ENCODE measurements at regions not wholly inside any gene's neighbourhood (a gene's known extent, or its start where the extent isn't known, plus 50 kb on each side); places are given as distances from the start of the nearest gene placed in this dataset.

DNA sequence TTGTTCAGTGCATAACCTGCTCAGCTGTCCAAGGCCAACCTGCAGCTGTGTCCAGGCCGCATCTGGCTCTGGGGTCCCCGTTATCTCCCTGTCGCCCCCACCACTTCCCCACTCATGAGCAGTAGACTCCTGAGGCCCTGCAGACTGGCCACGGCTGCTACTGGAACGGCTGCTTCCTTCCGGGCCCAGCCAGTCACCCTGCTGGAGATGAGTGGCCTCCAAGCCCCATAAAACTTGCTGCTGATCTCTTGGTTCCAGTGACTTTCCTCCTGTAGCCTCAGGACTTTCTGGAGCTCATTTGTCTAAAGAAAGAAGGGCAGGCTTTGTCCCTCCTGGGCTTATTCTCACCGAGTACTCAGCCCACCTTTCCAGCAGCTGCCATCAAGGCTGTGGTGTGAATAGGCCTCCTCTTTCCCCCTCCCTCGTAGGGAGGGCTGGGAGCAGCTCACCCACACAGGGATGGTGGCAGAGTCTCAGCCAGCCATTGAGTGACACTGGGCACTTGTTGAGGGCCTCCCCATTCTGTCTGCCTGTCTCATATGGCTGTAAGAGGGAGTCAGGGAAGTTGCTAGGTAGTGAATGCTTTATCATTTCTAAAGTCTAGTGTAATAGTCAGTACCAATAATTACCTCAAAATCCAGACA is 257.3 kb downstream of the MYCN start:
- TF ChIP-seq, protein P1, sequence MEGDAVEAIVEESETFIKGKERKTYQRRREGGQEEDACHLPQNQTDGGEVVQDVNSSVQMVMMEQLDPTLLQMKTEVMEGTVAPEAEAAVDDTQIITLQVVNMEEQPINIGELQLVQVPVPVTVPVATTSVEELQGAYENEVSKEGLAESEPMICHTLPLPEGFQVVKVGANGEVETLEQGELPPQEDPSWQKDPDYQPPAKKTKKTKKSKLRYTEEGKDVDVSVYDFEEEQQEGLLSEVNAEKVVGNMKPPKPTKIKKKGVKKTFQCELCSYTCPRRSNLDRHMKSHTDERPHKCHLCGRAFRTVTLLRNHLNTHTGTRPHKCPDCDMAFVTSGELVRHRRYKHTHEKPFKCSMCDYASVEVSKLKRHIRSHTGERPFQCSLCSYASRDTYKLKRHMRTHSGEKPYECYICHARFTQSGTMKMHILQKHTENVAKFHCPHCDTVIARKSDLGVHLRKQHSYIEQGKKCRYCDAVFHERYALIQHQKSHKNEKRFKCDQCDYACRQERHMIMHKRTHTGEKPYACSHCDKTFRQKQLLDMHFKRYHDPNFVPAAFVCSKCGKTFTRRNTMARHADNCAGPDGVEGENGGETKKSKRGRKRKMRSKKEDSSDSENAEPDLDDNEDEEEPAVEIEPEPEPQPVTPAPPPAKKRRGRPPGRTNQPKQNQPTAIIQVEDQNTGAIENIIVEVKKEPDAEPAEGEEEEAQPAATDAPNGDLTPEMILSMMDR (IDR thresholded peaks at IDR 0.05): no peak
- no peak for TF ChIP-seq POLR2A (IDR thresholded peaks at IDR 0.05)
